HG03442 (cell line): ENCODE measurements at regions not wholly inside any gene's neighbourhood (a gene's known extent, or its start where the extent isn't known, plus 50 kb on each side); places are given as distances from the start of the nearest gene placed in this dataset.
A peak's percentile ranks its signal among the peaks of the same experiment; 100 is the strongest.

Experiments
- ATAC-seq: cut with Tn5 transposase; IDR thresholded peaks from one replicate; pipeline ENCODE4 v1.9.1; 2021; ENCODE audit warnings: mild to moderate bottlenecking, moderate library complexity; ENCODE audit not compliant: unreplicated experiment

DNA sequence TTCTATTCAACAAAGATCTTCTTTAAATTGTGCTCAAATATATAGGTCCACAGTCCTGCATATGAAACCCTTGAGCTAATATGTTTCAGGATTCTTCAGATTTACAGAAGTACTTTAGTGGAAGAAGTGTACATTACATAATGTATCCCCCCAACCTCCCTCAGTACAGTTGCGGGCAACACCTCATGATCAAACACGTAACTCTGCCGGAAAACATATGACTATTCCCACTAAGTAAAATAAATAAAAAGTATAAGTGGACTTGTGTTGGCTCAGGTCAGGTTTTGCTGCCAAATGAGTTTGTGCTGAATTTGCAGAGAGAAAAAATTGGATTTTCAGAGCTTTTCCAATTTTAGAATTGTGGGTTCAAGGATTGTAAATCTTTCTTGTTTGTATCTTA, 267.6 kb upstream of the MDFIC2 start:
- no peak for ATAC-seq

DNA sequence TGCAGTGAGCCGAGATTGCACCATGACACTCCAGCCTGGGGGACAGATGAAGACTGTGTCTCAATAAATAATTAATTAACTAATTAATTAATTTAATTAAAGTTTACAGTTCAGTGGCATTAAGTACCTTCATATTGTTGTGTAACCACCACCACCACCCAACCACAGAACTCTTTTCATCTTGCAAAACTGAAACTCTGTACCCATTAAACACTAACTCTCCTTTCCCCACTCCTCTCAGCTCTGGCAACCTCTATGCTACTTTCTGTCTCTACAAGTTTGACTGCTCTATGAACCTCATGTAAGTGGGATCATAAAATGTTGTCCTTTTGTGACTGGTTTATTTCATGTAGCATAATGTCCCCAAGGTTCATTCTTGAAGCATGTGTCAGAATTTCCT, 259.3 kb upstream of the MDFIC2 start:
- ATAC-seq: no peak

DNA sequence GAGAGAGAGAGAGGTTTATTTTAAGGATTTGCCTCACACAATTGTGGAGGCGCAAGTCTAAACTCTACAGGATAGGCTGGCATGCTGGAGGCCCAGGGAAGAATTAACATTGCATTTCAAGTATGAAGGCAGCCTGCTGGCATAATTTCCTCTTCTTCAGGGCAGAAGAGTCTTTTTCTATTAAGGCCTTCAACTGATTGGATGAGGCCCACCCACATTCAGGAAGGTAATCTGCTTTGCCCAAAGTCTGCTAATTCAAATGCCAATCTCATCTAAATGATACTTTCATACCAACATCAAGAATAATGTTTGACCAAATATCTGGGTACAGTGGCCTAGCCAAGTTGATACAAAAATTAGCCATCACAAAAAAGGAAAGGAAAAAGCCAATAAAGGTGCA, 258.1 kb upstream of the MDFIC2 start:
- ATAC-seq: no peak

DNA sequence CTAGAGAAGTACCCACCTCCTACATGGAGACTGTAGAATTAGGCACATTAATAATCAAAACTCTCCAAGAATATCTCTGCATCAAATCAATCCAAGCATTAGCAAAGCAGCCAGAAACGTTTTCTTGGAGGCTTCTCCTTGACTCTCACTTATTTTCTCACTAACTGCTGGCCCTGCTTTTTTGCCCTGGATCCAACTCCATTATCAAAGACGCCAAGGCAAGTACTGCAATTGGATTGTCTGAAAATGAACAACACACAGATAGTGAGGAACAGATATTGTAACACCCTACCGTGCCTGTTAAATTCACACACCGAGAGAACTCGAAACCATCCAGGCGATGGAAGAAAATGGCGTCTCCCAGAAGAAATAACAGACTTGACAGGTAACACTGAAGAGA, 256.2 kb upstream of the MDFIC2 start:
- ATAC-seq: no peak

DNA sequence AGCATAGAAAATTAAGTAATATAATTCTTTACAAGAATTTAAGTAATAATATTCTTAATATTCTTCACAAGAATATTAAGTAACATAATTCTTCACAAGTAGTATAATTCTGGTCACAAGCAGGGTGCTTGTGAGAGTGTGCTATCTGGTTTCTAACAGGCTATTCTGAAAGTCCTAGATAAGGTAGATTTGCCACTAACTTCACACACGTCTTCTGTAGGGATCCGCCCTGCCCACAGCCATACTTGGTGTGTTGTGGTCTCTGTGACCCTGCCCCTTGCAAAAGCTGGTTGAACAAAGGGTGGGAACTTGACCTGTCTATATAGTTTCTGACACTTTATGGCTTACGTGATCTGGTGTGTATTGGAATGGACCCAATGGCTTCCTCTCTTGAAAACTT, 253.4 kb upstream of the MDFIC2 start:
- ATAC-seq: no peak

DNA sequence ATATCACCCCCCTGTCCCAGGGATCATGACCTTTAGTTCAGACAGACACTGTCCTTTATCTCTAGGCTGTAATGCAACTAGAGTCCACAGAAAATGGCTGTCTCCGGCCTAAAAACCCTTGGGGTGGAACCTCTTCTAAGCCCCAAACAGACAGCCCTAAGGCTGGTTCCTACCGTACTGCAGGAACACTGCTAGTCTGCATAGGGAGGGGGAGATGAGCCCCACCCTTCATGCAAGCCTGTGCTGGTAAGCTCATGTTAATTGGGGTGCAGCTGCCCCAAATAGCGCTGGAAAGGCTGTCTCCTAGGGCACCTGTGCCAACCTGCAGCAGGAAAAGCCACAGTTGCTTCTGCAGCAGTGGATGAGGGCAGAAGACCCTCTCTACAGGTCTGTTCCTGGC, 252.1 kb upstream of the MDFIC2 start:
- no peak for ATAC-seq

DNA sequence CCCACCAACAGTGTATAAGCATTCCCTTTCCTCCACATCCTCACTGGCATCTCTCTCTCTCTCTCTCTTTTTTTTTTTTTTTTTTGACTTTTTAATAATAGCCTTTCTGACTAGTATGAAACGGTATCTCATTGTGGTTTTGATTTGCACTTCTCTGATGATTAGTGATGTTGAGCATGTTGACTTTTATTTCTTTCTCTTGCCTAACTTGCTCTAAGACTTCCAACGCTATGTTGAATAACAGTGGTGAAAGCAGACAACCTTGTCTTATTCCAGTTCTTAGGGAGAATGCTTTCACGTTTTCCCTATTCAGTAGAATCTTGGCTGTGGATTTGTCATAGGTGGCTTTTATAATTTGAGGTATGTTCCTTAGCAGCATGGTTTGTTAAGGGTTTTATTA, 249.4 kb upstream of the MDFIC2 start:
- ATAC-seq: no peak

DNA sequence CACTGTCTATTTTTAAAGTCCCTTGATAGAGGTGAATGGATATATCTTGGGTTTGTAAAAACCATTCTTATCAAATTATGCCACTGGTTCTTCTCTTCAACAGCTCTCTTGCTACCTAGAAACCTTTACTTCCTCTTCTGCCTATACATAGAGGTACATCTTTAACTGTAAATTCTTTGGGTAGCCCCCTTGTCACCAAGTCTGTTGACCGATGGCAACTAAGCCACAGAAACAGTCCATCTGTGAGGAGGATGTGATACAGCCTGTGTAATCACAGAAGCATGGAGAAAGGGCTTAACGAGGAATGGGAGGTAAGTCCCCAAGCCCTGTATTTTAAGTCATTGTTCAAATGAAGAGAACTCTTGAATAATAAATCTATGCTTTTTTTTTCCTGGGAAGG, 246.5 kb upstream of the MDFIC2 start:
- no peak for ATAC-seq

DNA sequence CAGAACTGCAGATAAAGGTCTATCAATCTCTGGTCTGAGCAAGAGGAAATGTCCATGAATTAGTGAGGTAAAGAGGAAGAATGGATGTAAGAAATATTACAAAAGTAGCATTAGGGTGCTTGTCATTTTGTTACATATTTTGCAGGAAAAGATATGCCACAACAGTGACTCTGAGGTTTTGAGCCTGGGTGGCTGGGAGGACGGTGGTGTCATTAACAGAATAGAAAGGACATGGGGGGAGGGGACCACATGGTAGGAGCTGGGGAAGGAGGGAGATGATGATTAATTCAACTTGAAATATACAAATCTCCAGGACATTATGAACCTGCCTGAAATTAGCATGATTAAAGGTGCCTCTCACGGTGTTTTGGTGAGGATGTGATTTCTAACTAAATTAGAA, 245.5 kb upstream of the MDFIC2 start:
- no peak for ATAC-seq

DNA sequence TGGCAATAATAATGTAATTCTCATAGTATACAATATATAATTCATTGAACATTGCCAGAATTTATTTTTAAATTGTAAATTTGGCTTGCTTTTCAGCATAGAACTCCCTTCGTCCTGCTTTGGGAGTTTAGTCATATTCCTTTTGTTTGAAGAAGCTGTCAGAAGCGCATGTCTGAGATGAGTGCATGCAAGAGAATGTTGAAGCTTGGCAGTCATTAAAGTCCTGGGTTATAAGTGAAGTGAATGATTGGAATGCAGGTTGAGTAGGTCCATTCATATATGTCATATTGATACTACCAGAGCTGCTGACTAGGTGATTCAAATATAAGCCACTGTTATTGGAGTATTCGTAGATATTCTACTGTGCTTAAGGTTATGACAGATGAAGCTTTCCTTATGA, 243.6 kb upstream of the MDFIC2 start:
- ATAC-seq: no peak

DNA sequence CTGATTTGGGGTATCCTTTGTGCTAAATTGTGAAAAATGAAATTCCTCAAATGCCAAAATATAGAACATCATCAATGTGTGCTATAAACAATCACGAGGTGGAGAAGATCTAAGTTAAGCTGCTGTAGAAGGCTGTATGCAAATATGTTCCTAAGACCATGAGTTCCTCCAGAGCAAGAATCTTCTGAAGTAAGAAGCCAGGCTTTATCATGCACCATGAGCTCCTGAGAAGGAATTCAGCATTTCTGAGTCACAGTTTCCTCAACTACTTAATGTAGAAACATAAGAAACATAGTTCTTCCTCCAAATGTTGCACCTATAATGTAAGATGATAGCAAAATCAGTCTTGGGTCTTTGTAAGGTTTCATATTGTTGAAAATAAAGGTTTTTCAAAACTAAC, 241.7 kb upstream of the MDFIC2 start:
- no peak for ATAC-seq

DNA sequence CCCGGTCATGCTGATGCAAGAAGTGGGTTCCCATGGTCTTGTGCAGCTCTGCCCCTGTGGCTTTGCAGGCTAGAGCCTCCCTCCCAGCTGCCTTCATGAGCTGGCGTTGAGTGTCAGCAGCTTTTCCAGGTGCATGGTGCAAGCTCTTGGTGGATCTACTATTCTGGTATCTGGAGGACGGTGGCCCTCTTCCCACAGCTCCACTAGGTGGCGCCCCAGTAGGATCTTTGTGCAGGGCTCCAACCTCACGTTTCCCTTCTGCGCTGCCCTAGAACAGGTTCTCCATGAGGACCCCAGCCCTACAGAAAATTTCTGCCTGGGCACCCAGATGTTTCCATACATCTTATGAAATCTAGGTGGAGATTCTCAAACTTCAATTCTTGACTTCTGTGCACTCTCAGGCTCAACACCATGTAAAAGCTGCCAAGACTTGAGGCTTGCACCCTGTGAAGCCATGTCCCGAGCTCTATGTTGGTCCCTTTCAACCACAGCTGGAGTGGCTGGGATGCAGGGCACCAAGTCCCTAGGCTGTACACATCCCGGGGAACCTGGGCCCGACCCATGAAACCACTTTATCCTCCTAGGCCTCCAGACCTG, 238.4 kb upstream of the MDFIC2 start:
- ATAC-seq: peak; percentile 87

DNA sequence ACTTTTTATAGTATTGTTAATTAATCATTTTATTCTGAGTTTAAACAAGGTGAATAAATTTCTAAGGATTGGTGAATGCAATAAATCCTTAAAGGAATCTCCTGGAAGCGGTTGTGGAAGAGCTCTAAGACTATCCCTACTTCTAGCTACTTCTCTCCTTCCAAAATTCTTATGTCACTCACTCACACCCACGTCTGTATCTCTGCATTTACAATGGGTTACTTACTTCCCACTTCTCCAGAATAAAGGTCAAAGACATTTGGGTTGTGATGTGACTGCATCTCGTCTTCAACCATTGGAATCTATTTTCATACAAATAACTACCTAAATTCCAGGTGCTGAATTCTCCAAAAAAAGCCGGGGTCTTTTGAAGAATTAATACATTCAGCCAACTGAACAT, 234.2 kb upstream of the MDFIC2 start:
- no peak for ATAC-seq

DNA sequence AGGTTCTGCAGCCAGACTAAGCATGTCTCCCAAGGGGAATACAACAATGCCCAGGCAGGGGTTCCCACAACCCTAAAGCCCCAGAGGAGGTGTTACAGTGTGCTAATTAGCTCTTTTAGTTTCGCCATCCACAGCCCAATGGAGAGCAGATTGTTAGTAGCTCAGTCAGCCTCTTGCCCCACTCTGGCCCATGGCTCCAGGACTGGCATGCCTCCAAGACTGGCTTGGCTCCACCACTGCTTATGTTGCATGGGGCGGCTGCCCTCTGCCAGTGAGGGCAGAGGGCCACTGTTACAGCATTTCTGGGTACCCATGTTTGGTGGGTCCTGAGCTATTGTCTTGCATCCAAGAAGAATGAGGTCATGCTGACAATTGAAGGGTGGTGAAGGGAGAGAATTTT, 231.1 kb upstream of the MDFIC2 start:
- no peak for ATAC-seq

DNA sequence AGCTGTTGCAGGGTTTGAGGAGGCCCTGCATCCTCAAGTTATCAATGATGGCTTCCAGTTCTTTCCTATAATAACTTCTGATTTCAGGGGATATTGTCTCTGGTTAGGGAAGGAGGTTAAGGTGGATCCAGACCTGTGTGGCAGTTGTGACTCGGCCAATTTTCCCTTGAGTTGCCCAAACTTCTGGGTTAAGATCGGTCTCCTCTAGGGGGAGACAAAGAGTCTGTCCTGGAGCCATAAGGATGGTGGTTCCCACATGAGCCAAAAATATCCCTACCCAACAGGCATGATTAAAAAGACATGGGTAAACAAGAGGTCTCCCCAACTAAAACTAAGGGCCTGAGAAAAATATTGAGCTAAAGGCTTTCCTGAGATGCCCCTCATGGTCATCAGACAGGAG, 227.5 kb upstream of the MDFIC2 start:
- ATAC-seq: no peak

DNA sequence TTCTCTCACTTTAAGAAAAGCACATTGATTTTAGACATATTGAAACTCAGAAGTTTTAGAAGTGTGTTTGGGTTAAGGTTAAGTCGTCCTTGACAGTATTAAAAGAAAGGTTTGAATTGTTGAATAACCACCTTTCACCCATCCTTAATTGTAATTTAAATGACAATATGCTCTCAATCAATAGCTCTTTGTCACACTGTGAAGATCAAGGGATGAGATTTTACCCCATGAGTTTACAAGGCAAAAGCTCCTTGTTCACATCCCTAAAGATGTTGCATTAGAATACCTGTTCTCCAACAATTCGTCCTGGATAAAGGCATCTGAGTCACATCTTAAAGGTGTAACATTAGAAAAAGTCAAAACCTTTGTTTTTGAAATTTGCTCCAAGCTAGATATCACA, 220.4 kb upstream of the MDFIC2 start:
- ATAC-seq: no peak

DNA sequence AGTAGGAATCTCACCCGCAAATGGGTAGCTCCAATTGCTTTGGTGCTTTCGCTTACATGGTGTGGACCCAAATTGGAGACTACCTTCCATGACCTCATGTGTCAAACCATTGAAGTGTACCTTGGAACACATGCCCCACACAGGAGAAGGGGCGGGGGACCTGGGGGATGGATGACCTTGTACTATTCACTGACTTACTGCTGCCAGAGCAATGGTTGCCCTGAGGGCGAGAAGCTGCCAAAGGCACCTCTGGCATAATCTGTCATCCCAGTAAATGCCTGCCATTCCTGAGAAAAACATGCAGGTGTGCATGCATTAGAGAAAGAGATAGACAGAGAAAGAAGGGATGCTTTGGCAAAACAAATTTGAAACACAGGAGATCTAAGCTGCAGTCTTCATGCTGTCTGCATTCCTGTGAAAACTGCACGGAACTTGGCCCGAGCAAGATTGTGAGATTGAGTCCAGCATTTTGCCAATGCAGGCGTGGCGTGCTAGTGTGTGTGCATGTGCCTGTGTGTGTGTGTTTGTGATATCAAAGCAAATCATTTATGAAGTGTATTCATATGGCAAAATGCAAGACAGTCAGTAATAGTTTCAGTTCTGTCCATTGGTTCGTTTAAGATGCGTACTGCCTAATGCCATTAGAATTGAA, 219.5 kb upstream of the MDFIC2 start:
- ATAC-seq: no peak

DNA sequence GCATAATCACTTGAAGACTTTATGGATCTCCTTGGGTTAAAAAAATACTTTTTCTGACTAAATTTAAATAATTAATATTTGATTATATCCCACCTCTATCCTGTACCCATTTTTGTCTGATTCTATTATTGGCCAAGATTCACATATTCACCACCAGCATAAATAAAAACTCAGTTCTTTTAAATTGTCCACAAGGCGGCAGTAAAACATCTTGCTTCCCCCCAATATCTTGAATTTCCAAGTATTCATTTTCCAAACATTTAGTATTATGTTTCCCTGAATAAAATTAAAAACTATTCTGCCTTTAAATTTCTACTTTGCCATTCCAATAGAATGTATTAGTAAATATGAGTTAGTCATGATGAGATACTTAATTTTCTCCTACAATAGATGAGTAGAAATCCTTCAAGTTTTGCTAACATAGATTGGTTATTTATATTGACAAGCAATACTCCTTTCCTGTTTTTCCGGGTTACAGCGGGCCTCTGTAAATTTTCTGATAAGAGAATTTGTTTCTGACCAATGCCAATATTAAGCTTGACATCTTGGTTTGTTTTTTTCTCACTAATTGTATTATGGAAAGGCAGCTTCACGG, 218.7 kb upstream of the MDFIC2 start:
- ATAC-seq: no peak

DNA sequence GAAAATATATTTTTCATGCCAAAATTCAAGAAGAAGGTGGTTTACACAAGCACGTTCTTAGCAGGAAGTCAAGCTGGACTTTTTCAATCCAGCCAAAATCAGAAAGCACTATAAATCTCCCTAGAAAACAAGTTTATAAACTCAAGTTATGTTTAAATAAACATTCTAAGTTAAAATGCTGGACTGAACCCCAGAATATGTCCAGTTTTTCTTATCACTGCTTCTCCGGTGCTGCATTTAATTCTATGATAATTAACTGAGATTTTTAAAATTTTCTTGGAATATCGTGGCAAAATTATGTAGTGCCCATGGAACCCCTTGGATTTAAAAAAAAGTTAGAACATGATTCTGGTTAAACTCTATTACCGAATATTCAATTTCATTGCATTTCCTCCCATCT, 218.2 kb upstream of the MDFIC2 start:
- no peak for ATAC-seq

DNA sequence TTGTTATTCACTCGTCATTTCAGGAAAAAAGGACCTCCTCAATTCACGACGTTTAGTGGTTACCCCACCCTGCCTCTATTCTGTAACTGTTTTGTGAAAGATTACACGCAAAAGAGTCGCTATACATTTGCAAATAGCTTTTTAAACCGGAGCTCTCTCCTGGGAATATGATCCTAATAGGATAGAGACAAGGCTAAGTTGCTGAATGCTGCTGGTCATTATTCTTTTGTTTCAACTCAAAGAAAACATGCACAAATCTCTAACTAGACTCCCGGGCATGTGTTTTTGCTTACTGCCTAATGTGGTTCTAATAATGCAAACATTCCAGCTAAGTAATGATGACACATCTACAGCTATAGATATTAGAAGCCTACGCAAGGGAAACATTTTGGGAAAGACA, 214.6 kb upstream of the MDFIC2 start:
- ATAC-seq: no peak

DNA sequence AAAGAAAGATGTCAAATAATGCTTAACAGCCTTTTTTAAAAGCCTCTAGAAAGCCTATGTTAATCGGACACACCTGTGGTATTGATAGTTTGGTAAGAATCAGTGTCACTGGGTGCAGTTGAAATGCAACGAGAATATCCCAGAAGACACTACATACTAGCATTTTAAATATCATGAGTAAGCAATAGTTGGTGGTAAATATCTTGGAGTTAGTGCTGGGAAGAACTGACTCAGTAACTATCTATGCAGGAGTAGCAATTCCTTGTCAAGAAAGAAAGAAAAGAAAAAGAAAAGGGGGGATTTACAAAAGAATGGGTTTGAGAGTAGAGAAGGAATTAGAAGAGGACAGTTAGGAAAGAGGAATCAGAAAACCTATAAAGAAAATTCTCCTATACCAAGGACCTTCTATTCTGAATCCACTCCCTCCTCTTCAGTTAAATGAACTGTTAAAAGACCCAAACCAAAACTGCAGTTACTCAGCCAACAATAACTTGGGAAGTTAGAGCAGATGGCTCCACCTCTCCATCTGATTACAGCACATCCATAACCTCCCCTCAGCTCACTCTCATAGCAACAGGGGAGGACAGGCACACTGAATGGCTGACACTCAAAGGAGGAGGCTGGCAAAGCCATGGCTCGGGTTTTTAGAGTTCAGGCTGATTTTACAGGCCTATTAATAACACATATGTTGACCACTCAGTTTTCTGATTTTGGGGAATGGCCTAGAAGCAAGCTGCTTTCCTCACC, 207.6 kb upstream of the MDFIC2 start:
- no peak for ATAC-seq

DNA sequence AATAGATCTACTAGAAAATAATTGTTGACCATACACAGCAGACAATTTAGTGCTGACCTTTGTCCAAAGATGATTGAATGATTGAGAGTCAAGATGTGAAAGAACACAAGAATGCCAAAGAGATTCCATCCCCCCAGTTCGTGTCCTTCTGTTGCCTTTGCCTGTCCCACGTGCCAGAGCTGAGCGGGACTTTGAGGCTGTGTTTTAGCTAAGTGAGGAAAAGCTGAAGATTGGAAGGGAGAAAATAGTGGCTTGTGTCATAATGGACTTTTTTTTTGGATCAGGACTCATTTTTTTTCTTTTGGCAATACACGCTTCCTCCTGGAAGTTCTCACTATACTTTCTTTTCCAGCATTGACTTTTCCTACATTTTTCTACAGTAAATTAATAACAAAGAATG, 206.6 kb upstream of the MDFIC2 start:
- ATAC-seq: no peak
